Lower leg skin (tissue), 4 donors: ENCODE measurements at regions not wholly inside any gene's neighbourhood (a gene's known extent, or its start where the extent isn't known, plus 50 kb on each side); places are given as distances from the start of the nearest gene placed in this dataset.

Experiments
- DNase-seq, 2 donors: peaks; one replicate each; pipeline ENCODE4 v3.0.0-alpha.2; 2019; ENCODE audit warnings: low spot score in 2 of 2
- H3K4me3 ChIP-seq: fragments of 200-600 bp; sonication (generic); 2 replicates; pipeline ENCODE4 v1.5.1; 2017; ENCODE audit warnings: mild to moderate bottlenecking, low read depth; ENCODE audit not compliant: poor library complexity, severe bottlenecking
- CTCF ChIP-seq, 3 donors: fragments of 450-650 bp; IDR thresholded peaks; one replicate each; pipeline ENCODE4 v1.5.1; 2016; ENCODE audit warnings: antibody characterized with exemption in 3 of 3, mild to moderate bottlenecking in 3 of 3, moderate library complexity in 2 of 3
- POLR2A ChIP-seq, 2 donors: fragments of 450-650 bp; IDR thresholded peaks; one replicate each; pipeline ENCODE4 v1.6.1; 2016 to 2017; ENCODE audit warnings: antibody characterized with exemption in 2 of 2, mild to moderate bottlenecking in 1 of 2, moderate library complexity in 1 of 2
- WGBS, 2 donors: methylation state at CpG; one replicate each; pipeline ENCODE4 v1.1.5; 2018; 5-methylcytosine and 5-hydroxymethylcytosine counted together
- intact Hi-C: fragments of 100-400 bp; cut with DNase I; formaldehyde crosslinking; loops from one replicate; pipeline ENCODE4 v1.15.0; 2023; ENCODE audit warnings: low total_unique reads

- no peak for TF ChIP-seq POLR2A (IDR thresholded peaks at IDR 0.05)
- TF ChIP-seq CTCF (IDR thresholded peaks at IDR 0.05), result no peak
- DNase-seq, result no peak
- 88 to 91% methylated on average over 2 of the region's 2 CpGs for WGBS, 2 donors
- intact Hi-C loops, result no loop called here
- no peak overlapping the region for H3K4me3 ChIP-seq
Observed at GRCh38 chr20:22495172-22495571, 89.2 kb downstream of the FOXA2 start.

- DNase-seq, result no peak
- TF ChIP-seq CTCF (IDR thresholded peaks at IDR 0.05), result no peak
- TF ChIP-seq POLR2A (IDR thresholded peaks at IDR 0.05), result no peak
- intact Hi-C loops, result no loop called here
- no peak overlapping the region for H3K4me3 ChIP-seq
- whole genome bisulfite sequencing, 2 donors, result 84 to 91% methylated on average over 2 of the region's 2 CpGs
Observed at GRCh38 chr20:22492497-22492896, 91.9 kb downstream of the FOXA2 start.

GRCh38 chr20:22491194-22491505, 93.2 kb downstream of the FOXA2 start:
- TF ChIP-seq POLR2A (IDR thresholded peaks at IDR 0.05) (no peak), CTCF (IDR thresholded peaks at IDR 0.05) (no peak)
- WGBS, 2 donors, result 56 to 67% methylated on average over 3 of the region's 3 CpGs
- intact Hi-C loops, result no loop called here
- H3K4me3 ChIP-seq, result no peak overlapping the region
- no peak for DNase-seq

- DNase-seq, result no peak
- TF ChIP-seq CTCF (IDR thresholded peaks at IDR 0.05) (no peak), POLR2A (IDR thresholded peaks at IDR 0.05) (no peak)
- intact Hi-C loops, result no loop called here
- WGBS, 2 donors, result 56 to 69% methylated on average over 23 of the region's 23 CpGs
- no peak overlapping the region for H3K4me3 ChIP-seq
Observed at GRCh38 chr20:22490287-22491193, 93.8 kb downstream of the FOXA2 start.

GRCh38 chr20:22489626-22490286, 94.6 kb downstream of the FOXA2 start:
- intact Hi-C loops, result no loop called here
- no peak overlapping the region for H3K4me3 ChIP-seq
- DNase-seq, result no peak
- 63 to 76% methylated on average over 11 of the region's 11 CpGs for WGBS, 2 donors
- TF ChIP-seq CTCF (IDR thresholded peaks at IDR 0.05), result no peak
- TF ChIP-seq POLR2A (IDR thresholded peaks at IDR 0.05), result no peak
